Gastrocnemius medialis (tissue), 4 donors: ENCODE measurements at regions not wholly inside any gene's neighbourhood (a gene's known extent, or its start where the extent isn't known, plus 50 kb on each side); places are given as distances from the start of the nearest gene placed in this dataset.

Experiments
- CTCF ChIP-seq, 5 experiments: fragments of 450-650 bp in 3 of 5; fragments of 200-600 bp in 2 of 5; sonication (generic) in 2 of 5; IDR thresholded peaks in 4 of 5; conservative IDR thresholded peaks in 1 of 5; 1 replicate in 4 of 5; 2 replicates in 1 of 5; pipeline ENCODE4 v1.5.1; 2016 to 2019; ENCODE audit warnings: antibody characterized with exemption in 5 of 5, mild to moderate bottlenecking in 3 of 5, moderate library complexity in 3 of 5
- POLR2A ChIP-seq, 2 donors: fragments of 450-650 bp; IDR thresholded peaks; one replicate each; pipeline ENCODE4 v1.6.1; 2017; ENCODE audit warnings: antibody characterized with exemption in 2 of 2, mild to moderate bottlenecking in 2 of 2, moderate library complexity in 2 of 2

GRCh38 chr3:124486324-124486723 lies 243.9 kb upstream of the UMPS start:
- TF ChIP-seq CTCF (IDR thresholded peaks at IDR 0.05 in 4 of 5, conservative IDR thresholded peaks at IDR 0.05 in 1 of 5) (no peak), POLR2A (IDR thresholded peaks at IDR 0.05) (no peak)
